ENCODE measurements at regions not wholly inside any gene's neighbourhood (a gene's known extent, or its start where the extent isn't known, plus 50 kb on each side); places are given as distances from the start of the nearest gene placed in this dataset.

DNA sequence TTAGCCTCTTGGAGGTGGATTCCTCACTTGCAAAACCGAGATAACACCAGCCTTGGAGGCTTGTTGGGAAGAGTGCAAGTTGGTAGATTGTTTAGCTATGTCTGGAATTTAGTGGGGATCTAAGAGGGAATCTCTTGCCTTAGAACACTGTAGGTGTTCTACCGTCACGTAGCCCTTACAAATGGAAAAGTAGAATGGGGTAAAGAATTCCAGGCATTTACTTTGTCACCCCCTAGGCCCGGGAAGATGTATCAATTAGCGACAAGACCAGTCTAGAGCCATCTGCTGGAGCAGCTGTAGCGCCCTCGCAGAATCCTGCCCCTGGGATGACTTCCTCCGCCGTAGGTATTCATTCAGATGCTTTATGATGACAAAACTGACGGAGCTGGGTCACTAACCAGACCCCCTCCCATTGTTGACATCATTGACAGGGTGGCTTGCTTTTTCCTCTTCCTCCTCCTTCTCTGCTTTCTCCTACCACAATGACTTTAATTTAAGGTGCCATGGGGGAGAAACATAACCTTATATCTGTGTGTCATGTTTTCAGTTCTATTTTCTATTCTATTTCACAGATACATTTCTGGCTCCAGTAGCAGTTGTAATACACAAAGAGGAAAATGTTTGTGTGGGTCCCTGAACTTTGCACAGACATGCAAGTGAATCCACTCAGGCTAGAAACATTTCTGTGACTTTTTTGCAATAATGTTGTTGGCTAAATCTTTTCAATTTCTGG is 262.6 kb upstream of the LYZL1 start:
- Histone ChIP-seq H3K27ac (no peak overlapping the region), H3K4me3 (no peak overlapping the region)
- DNase-seq (ENCODE audit: low spot score) = no peak
- TF ChIP-seq, protein P1, sequence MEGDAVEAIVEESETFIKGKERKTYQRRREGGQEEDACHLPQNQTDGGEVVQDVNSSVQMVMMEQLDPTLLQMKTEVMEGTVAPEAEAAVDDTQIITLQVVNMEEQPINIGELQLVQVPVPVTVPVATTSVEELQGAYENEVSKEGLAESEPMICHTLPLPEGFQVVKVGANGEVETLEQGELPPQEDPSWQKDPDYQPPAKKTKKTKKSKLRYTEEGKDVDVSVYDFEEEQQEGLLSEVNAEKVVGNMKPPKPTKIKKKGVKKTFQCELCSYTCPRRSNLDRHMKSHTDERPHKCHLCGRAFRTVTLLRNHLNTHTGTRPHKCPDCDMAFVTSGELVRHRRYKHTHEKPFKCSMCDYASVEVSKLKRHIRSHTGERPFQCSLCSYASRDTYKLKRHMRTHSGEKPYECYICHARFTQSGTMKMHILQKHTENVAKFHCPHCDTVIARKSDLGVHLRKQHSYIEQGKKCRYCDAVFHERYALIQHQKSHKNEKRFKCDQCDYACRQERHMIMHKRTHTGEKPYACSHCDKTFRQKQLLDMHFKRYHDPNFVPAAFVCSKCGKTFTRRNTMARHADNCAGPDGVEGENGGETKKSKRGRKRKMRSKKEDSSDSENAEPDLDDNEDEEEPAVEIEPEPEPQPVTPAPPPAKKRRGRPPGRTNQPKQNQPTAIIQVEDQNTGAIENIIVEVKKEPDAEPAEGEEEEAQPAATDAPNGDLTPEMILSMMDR (IDR thresholded peaks at IDR 0.05) = no peak

GRCh38 chr10:29026802-29027580 is 261.9 kb upstream of the LYZL1 start:
- DNase-seq (ENCODE audit: low spot score) = no peak
- TF ChIP-seq, protein P1 (IDR thresholded peaks at IDR 0.05) = no peak

DNA sequence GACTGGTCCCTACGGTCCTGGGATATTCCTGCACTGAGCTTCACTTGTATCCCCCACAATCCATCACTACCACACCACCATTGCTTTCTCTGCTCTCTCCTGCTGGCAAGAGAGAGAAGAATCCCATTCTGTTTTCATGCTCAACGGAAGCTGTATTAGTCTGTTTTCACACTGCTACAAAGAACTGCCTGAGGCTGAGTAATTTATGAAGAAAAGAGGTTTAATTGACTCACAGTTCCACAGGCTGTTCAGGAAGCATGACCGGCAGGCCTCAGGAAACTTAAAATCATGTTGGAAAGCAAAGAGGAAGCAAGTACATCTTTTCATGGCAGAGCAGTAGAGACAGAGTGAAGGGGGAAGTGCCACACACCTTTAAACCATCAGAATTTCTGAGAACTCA is 260.4 kb upstream of the LYZL1 start:
- H3K4me3 ChIP-seq = no peak overlapping the region
- no peak overlapping the region for H3K27ac ChIP-seq
- no peak for DNase-seq (ENCODE audit: low spot score)
- TF ChIP-seq, protein P1 (IDR thresholded peaks at IDR 0.05) = no peak

More at GRCh38 chr10:29026802-29027580, 261.9 kb upstream of the LYZL1 start:
- no peak overlapping the region for H3K27ac ChIP-seq
- H3K4me3 ChIP-seq = no peak overlapping the region

DNA sequence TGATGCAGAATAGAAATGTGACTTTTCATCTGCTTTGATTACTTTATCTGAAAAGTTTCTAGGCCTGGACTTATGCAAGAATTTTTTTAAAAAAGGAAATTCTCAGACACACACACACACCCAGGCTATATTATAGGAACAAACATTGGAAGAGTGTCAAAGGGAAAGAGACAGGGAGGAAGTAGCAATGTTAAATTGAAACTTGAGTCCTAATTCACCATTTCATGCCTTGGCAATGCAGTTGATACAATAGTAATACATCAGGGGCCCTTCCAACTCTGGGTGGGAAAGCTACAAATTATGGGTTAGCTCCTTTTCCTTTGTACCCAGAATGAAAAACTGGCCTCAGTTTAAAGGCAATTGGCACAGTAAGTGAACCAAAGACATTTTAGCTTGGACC is 258.0 kb upstream of the LYZL1 start:
- TF ChIP-seq, protein P1 (IDR thresholded peaks at IDR 0.05) = no peak
- Histone ChIP-seq H3K27ac (no peak overlapping the region), H3K4me3 (no peak overlapping the region)
- no peak for DNase-seq (ENCODE audit: low spot score)

- TF ChIP-seq, protein P1 (IDR thresholded peaks at IDR 0.05) = no peak
- H3K4me3 ChIP-seq = no peak overlapping the region
Observed at GRCh38 chr10:29032169-29032568, 256.7 kb upstream of the LYZL1 start.

DNA sequence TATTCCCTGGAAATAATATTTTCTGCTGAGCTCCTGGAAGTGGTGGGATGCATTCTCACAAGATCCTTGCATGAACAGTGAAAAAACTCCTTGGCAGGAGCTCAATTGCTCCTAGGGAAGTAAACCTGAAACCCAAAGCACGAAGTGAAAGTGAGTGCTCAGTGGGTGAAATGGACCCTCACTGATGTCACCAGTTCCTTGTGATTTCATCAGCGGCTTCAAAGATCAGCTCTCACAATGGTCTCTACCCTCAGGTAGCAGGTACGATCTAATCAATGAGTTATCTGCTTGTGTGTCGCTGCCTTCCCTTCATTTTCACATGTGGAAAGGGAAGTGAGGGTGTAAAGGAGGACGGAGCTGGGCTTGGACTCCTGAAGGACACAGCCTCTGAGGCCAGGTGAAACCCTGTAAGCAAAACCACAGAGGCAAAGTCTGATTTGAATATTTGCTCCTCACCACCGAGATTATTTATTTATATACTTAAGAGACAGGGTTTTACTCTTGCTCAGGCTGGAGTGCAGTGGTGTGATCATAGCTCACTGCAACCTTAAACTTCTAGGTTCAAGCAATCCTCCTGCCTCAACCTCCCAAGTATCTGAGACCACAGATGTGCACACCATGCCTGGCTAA is 255.4 kb upstream of the LYZL1 start:
- TF ChIP-seq, protein P1 (IDR thresholded peaks at IDR 0.05) = no peak
- Histone ChIP-seq H3K4me3 (no peak overlapping the region), H3K27ac (no peak overlapping the region)
- no peak for DNase-seq (ENCODE audit: low spot score)

More at GRCh38 chr10:29032169-29032568, 256.7 kb upstream of the LYZL1 start:
- no peak overlapping the region for H3K27ac ChIP-seq
- no peak for DNase-seq (ENCODE audit: low spot score)
